PC-3 (cell line): ENCODE measurements at regions not wholly inside any gene's neighbourhood (a gene's known extent, or its start where the extent isn't known, plus 50 kb on each side); places are given as distances from the start of the nearest gene placed in this dataset.

Source experiments
- CTCF ChIP-seq: fragments of 300-600 bp; sonication (generic); conservative IDR thresholded peaks from 2 replicates; pipeline ENCODE4 v1.5.1; 2017; ENCODE audit warnings: antibody characterized with exemption, low read depth, mild to moderate bottlenecking, low read length
- EZH2 ChIP-seq: fragments of 300-600 bp; sonication (generic); IDR thresholded peaks from one replicate; pipeline ENCODE4 v1.6.1; 2017; ENCODE audit warnings: antibody characterized with exemption, mild to moderate bottlenecking, low read length; ENCODE audit not compliant: unreplicated experiment

GRCh38 chr3:153897842-153898241, 223.3 kb upstream of the ARHGEF26 start:
- TF ChIP-seq EZH2: no peak
- no peak for TF ChIP-seq CTCF
